ENCODE measurements at regions not wholly inside any gene's neighbourhood (a gene's known extent, or its start where the extent isn't known, plus 50 kb on each side); places are given as distances from the start of the nearest gene placed in this dataset.

GRCh38 chr18:51643483-51643882 is 446.0 kb upstream of the MEX3C start:
- intact Hi-C loops (cut with DNase I), result no loop called here
- no peaks in the 10 kb centered on the region for H3K36me3 ChIP-seq
- no peaks in the 10 kb centered on the region for H3K4me1 ChIP-seq (ENCODE audit: insufficient read depth)
- H3K9me3 ChIP-seq, result no peaks in the 10 kb centered on the region
- H3K27ac ChIP-seq, result no peak overlapping the region
- DNase-seq, result no peak
- no peak for TF ChIP-seq POLR2A (IDR thresholded peaks at IDR 0.05)
- TF ChIP-seq CTCF (IDR thresholded peaks at IDR 0.05), result no peak
- no peak for TF ChIP-seq EP300 (IDR thresholded peaks at IDR 0.05)
- H3K4me3 ChIP-seq, result no peak overlapping the region
- 94 to 95% (median 94%) methylated on average over 2 of the region's 2 CpGs for WGBS, 3 donors
- H3K27me3 ChIP-seq, result no peaks in the 10 kb centered on the region

- Histone ChIP-seq H3K27me3 (no peaks in the 10 kb centered on the region), H3K9me3 (no peaks in the 10 kb centered on the region), H3K27ac (no peak overlapping the region), H3K36me3 (no peaks in the 10 kb centered on the region), H3K4me3 (no peak overlapping the region), H3K4me1 (ENCODE audit: insufficient read depth) (no peaks in the 10 kb centered on the region)
- intact Hi-C loops (cut with DNase I), result no loop called here
- no peak for TF ChIP-seq POLR2A (IDR thresholded peaks at IDR 0.05)
- no peak for TF ChIP-seq CTCF (IDR thresholded peaks at IDR 0.05)
- TF ChIP-seq EP300 (IDR thresholded peaks at IDR 0.05), result no peak
- DNase-seq, result no peak
Observed at GRCh38 chr18:51645607-51646006, 448.1 kb upstream of the MEX3C start.

- 77 to 89% (median 79%) methylated on average over 1 of the region's 1 CpG for WGBS, 3 donors
- intact Hi-C loops (cut with DNase I), result no loop called here
- TF ChIP-seq CTCF (IDR thresholded peaks at IDR 0.05), result no peak
Observed at GRCh38 chr18:51647346-51647745, 449.9 kb upstream of the MEX3C start.

GRCh38 chr18:51647942-51648341 is 450.5 kb upstream of the MEX3C start:
- intact Hi-C loops (cut with DNase I), result no loop called here
- 72 to 78% (median 72%) methylated on average over 2 of the region's 2 CpGs for WGBS, 3 donors
- no peak for TF ChIP-seq EP300 (IDR thresholded peaks at IDR 0.05)
- TF ChIP-seq POLR2A (IDR thresholded peaks at IDR 0.05), result no peak
- no peak for TF ChIP-seq CTCF (IDR thresholded peaks at IDR 0.05)
- Histone ChIP-seq H3K27ac (no peak overlapping the region), H3K27me3 (no peaks in the 10 kb centered on the region), H3K36me3 (no peaks in the 10 kb centered on the region), H3K4me3 (no peak overlapping the region), H3K4me1 (ENCODE audit: insufficient read depth) (no peaks in the 10 kb centered on the region), H3K9me3 (no peaks in the 10 kb centered on the region)
- DNase-seq, result no peak

More at GRCh38 chr18:51647346-51647745, 449.9 kb upstream of the MEX3C start:
- Histone ChIP-seq H3K9me3 (no peaks in the 10 kb centered on the region), H3K27me3 (no peaks in the 10 kb centered on the region), H3K27ac (no peak overlapping the region), H3K4me3 (no peak overlapping the region), H3K36me3 (no peaks in the 10 kb centered on the region), H3K4me1 (ENCODE audit: insufficient read depth) (no peaks in the 10 kb centered on the region)
- DNase-seq, result no peak

- no peaks in the 10 kb centered on the region for H3K36me3 ChIP-seq
- 55 to 71% (median 63%) methylated on average over 1 of the region's 1 CpG for WGBS, 3 donors
- H3K9me3 ChIP-seq, result no peaks in the 10 kb centered on the region
- H3K4me1 ChIP-seq (ENCODE audit: insufficient read depth), result no peaks in the 10 kb centered on the region
- H3K27ac ChIP-seq, result no peak overlapping the region
- TF ChIP-seq CTCF (IDR thresholded peaks at IDR 0.05) (no peak), POLR2A (IDR thresholded peaks at IDR 0.05) (no peak), EP300 (IDR thresholded peaks at IDR 0.05) (no peak)
- H3K4me3 ChIP-seq, result no peak overlapping the region
- intact Hi-C loops (cut with DNase I), result no loop called here
- no peak for DNase-seq
- H3K27me3 ChIP-seq, result no peaks in the 10 kb centered on the region
Observed at GRCh38 chr18:51649796-51650195, 452.3 kb upstream of the MEX3C start.

Data from ovary (tissue), 7 donors.